ENCODE measurements at regions not wholly inside any gene's neighbourhood (a gene's known extent, or its start where the extent isn't known, plus 50 kb on each side); places are given as distances from the start of the nearest gene placed in this dataset.

DNA sequence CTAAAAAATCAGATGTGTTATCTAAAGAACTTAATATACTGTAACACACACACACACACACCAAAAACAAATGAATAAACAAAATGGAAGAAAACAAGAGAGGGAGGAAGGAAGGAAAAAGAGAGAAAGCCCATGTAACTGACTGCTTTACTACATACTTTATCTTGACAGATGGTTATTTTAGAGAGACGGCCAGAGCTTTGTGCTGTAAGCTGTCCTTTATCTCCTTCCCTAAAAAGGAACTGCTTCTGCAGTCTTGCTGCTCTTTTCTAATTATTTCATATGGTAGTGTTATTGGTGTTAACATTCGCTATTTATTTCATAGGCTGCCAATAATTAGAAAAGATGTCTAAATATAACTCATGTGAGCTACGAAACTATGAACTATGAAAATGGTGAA lies 1384.6 kb downstream of the MRPL39 start:
- Mint-ChIP-seq H3K27ac (ENCODE audit: unreplicated experiment) (no peak overlapping the region), H3K4me1 (ENCODE audit: low read depth, unreplicated experiment) (no peaks in the 10 kb centered on the region), H3K27me3 (ENCODE audit: low read depth, unreplicated experiment) (no peaks in the 10 kb centered on the region), H3K4me3 (ENCODE audit: unreplicated experiment) (no peak overlapping the region), H3K36me3 (ENCODE audit: low read depth, unreplicated experiment) (no peaks in the 10 kb centered on the region), H3K9me3 (ENCODE audit: unreplicated experiment) (no peaks in the 10 kb centered on the region)
- H4K20me1 ChIP-seq (ENCODE audit: insufficient read depth, low read length), result no peaks in the 10 kb centered on the region
- no peaks in the 10 kb centered on the region for H3K27me3 ChIP-seq (ENCODE audit: insufficient read depth, low read length)
- no peaks in the 10 kb centered on the region for H3K4me1 ChIP-seq (ENCODE audit: insufficient read depth, low read length)
- H3K9ac ChIP-seq (ENCODE audit: low read length), result no peak overlapping the region
- TF ChIP-seq EZH2 (IDR thresholded peaks at IDR 0.05; ENCODE audit: insufficient read depth, low read length), result no peak
- TF ChIP-seq CTCF (IDR thresholded peaks at IDR 0.05; ENCODE audit: insufficient read depth, low read depth, low read length), result no peak
- no peaks in the 10 kb centered on the region for H3K79me2 ChIP-seq (ENCODE audit: insufficient read depth, low read length)
- no peaks in the 10 kb centered on the region for H3K9me3 ChIP-seq (ENCODE audit: insufficient read depth, low read depth, low read length)
- FAIRE-seq, result no peak
- no peaks in the 10 kb centered on the region for H3K36me3 ChIP-seq (ENCODE audit: insufficient read depth, low read length)
- no peak overlapping the region for H3K4me2 ChIP-seq (ENCODE audit: low read length)
- H3K4me3 ChIP-seq (ENCODE audit: insufficient read depth, low read depth, low read length), result no peak overlapping the region
- H2AFZ ChIP-seq (ENCODE audit: low read depth, low read length), result no peak overlapping the region
- no peak overlapping the region for H3K27ac ChIP-seq (ENCODE audit: low read depth, low read length)
- DNase-seq (ENCODE audit: low read depth), result no peak

GRCh38 chr21:24220446-24220845 lies 1386.8 kb downstream of the MRPL39 start:
- no peak overlapping the region for H2AFZ ChIP-seq (ENCODE audit: low read depth, low read length)
- Mint-ChIP-seq H3K27me3 (ENCODE audit: low read depth, unreplicated experiment) (no peaks in the 10 kb centered on the region), H3K9me3 (ENCODE audit: unreplicated experiment) (no peaks in the 10 kb centered on the region), H3K4me1 (ENCODE audit: low read depth, unreplicated experiment) (peaks cover 2% of the 10 kb centered on the region), H3K4me3 (ENCODE audit: unreplicated experiment) (no peak overlapping the region), H3K36me3 (ENCODE audit: low read depth, unreplicated experiment) (no peaks in the 10 kb centered on the region), H3K27ac (ENCODE audit: unreplicated experiment) (no peak overlapping the region)
- no peak overlapping the region for H3K4me3 ChIP-seq (ENCODE audit: insufficient read depth, low read depth, low read length)
- no peaks in the 10 kb centered on the region for H3K79me2 ChIP-seq (ENCODE audit: insufficient read depth, low read length)
- DNase-seq (ENCODE audit: low read depth) (no peak), FAIRE-seq (no peak)
- H3K9me3 ChIP-seq (ENCODE audit: insufficient read depth, low read depth, low read length), result no peaks in the 10 kb centered on the region
- no peaks in the 10 kb centered on the region for H3K36me3 ChIP-seq (ENCODE audit: insufficient read depth, low read length)
- TF ChIP-seq EZH2 (IDR thresholded peaks at IDR 0.05; ENCODE audit: insufficient read depth, low read length), result no peak
- no peak for TF ChIP-seq CTCF (IDR thresholded peaks at IDR 0.05; ENCODE audit: insufficient read depth, low read depth, low read length)
- H3K4me2 ChIP-seq (ENCODE audit: low read length), result no peak overlapping the region
- H3K27ac ChIP-seq (ENCODE audit: low read depth, low read length), result no peak overlapping the region
- no peak overlapping the region for H3K9ac ChIP-seq (ENCODE audit: low read length)
- H3K4me1 ChIP-seq (ENCODE audit: insufficient read depth, low read length), result no peaks in the 10 kb centered on the region
- no peaks in the 10 kb centered on the region for H3K27me3 ChIP-seq (ENCODE audit: insufficient read depth, low read length)
- no peaks in the 10 kb centered on the region for H4K20me1 ChIP-seq (ENCODE audit: insufficient read depth, low read length)

- H3K27me3 Mint-ChIP-seq (ENCODE audit: low read depth, unreplicated experiment), result no peaks in the 10 kb centered on the region
- H4K20me1 ChIP-seq (ENCODE audit: insufficient read depth, low read length), result no peaks in the 10 kb centered on the region
- H3K79me2 ChIP-seq (ENCODE audit: insufficient read depth, low read length), result no peaks in the 10 kb centered on the region
- FAIRE-seq, result no peak
- no peak overlapping the region for H3K4me3 Mint-ChIP-seq (ENCODE audit: unreplicated experiment)
- H3K4me3 ChIP-seq (ENCODE audit: insufficient read depth, low read depth, low read length), result no peak overlapping the region
- no peak overlapping the region for H3K9ac ChIP-seq (ENCODE audit: low read length)
- no peak overlapping the region for H3K27ac Mint-ChIP-seq (ENCODE audit: unreplicated experiment)
- no peak overlapping the region for H2AFZ ChIP-seq (ENCODE audit: low read depth, low read length)
- H3K27ac ChIP-seq (ENCODE audit: low read depth, low read length), result no peak overlapping the region
- no peak overlapping the region for H3K4me2 ChIP-seq (ENCODE audit: low read length)
- TF ChIP-seq CTCF (IDR thresholded peaks at IDR 0.05; ENCODE audit: insufficient read depth, low read depth, low read length) (no peak), EZH2 (IDR thresholded peaks at IDR 0.05; ENCODE audit: insufficient read depth, low read length) (no peak)
- H3K9me3 Mint-ChIP-seq (ENCODE audit: unreplicated experiment), result no peaks in the 10 kb centered on the region
- no peaks in the 10 kb centered on the region for H3K36me3 ChIP-seq (ENCODE audit: insufficient read depth, low read length)
- no peaks in the 10 kb centered on the region for H3K9me3 ChIP-seq (ENCODE audit: insufficient read depth, low read depth, low read length)
- no peaks in the 10 kb centered on the region for H3K4me1 ChIP-seq (ENCODE audit: insufficient read depth, low read length)
- no peaks in the 10 kb centered on the region for H3K27me3 ChIP-seq (ENCODE audit: insufficient read depth, low read length)
- peaks cover 2% of the 10 kb centered on the region for H3K4me1 Mint-ChIP-seq (ENCODE audit: low read depth, unreplicated experiment)
- peak; percentile 1 for DNase-seq (ENCODE audit: low read depth)
- H3K36me3 Mint-ChIP-seq (ENCODE audit: low read depth, unreplicated experiment), result no peaks in the 10 kb centered on the region
Observed at GRCh38 chr21:24217151-24217550, 1390.1 kb downstream of the MRPL39 start.

Data from astrocyte (in vitro differentiated cells and primary cell).